GM21447 (cell line): ENCODE measurements at regions not wholly inside any gene's neighbourhood (a gene's known extent, or its start where the extent isn't known, plus 50 kb on each side); places are given as distances from the start of the nearest gene placed in this dataset.

ENCODE experiments used
- ATAC-seq: cut with Tn5 transposase; IDR thresholded peaks from one replicate; pipeline ENCODE4 v1.9.1; 2021; ENCODE audit not compliant: unreplicated experiment

DNA sequence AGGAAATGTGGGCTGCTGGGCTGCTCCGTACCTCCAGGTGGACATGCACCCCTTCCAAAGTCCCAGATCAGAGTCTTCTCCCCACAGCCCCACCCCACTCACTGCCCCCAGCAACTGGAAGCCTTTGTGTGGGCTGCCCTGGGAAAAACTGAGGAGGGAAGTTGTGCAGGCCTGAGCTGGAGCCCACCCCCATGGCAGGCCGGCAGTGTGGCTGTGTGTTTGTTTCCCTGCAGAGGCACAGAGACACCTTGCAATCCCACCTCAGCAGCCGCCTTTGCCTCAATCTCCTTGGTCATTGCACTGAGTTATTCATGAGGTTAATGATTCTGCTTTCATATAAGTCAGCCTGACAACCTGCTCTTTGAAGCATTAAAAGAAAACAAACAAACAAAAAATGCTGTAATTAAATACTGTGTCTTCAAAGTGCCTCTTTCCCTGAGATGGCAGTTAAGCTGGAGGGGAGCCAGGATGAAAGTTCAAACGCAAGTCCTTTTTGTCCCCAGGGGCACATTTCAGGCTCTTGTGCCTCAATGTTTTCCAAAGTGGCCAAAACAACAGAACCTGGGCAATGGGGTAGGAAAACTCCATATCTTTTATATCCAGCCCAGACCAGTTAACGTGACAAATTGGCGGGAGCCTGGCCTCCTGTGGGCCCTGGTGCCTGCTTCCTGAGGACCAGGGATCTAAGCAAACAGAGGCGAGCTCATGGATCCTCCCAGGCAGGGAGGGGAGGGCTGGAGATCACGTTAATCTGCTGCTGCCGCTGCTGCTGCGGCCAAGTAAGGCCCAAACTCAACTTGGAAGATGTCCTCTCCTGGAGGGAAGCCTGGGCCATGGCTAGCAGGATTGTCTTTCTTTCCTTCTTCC lies 51.9 kb upstream of the TSPAN11 start:
- ATAC-seq, result no peak

DNA sequence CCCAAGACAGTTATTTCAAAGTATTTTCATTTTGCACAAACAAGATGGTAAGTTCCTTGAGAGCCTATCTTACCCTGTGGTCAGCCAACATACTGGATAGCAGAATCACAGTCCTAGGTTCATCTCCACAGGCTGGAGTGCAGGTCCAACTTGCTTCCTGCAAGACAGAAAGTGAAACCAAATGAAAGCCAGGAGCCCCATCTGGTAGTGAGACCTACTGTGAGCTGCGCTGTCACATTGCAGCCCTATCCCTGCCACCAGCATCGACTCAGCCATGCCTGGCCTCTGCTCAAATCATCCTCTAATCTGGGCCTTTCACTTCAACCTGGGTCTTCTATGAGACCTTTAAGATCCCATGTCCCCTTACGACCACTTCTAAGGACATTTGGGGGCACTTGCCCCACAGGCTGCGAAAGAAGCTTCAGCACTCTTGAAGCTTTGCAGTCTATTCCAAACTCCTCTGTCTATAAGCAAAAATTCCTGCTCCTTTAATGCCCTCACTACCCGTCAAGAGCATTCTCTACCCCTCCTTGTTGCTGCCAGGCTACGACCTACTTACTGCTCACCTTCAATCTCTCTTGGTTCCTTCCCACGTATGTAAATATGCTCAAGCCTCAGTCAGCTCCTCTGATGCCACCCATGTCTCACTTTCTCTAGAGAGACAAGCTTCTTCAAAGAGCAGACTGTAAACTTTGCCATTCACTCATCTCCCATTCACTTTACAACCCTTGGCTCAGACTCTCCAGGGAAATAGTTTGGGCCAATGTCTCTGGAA lies 55.9 kb upstream of the TSPAN11 start:
- ATAC-seq, result no peak

DNA sequence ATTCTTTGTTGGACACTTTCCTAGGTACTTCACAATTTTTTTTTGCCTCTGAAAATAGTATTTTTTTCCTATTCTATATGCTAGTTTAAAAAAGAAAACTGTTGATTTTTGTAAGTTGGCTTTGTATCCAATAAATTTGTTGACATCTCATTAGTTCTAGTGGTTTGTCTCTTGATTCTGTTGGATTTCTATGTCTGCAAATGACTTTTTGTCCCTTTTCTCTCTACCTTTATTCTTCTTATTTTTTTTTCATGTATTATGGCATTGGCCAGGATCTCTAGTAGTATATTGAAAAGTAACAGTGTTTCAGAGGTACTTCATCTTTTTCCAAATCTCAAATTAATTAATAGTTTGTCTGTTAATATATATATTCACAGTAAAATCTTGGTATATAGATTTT lies 59.1 kb upstream of the TSPAN11 start:
- no peak for ATAC-seq

DNA sequence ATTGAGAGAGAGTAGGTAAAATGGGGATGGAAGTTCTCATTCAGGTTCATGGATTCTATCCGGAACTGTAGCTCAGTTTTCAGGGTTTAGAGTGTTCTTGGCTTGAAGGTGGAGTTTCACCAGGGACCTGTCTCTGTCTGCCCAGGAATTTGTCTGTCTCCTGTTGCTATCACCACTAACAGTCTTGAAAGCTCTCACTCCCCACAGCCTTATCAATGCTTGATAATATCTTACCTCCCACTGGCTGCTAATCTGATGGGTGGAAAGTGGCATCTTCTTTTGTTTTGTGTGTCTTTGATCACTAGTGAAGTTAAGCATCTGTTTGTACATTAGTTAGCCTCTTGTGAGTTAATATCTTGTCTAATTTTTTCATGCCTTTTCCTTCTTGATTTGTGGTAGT lies 60.3 kb upstream of the TSPAN11 start:
- ATAC-seq, result no peak

DNA sequence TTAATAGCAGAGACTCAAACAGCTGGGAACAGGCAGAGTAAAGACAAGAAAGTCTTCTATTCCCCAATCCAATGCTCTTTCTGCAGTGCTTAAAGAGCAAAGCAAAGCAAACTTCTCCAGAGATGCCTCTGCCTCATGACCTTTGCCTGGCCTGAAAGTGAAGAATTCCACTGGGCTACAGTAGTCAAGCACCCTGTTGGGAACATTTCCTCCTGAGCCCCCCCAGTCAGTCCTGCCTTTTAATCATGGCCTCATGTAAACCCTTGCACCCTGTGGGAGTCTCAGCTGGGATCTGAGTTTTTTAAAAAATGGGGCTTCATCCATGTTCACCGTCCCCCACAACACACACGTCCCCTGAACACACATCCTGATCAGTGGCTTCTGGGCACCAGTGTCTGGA lies 62.7 kb upstream of the TSPAN11 start:
- no peak for ATAC-seq

DNA sequence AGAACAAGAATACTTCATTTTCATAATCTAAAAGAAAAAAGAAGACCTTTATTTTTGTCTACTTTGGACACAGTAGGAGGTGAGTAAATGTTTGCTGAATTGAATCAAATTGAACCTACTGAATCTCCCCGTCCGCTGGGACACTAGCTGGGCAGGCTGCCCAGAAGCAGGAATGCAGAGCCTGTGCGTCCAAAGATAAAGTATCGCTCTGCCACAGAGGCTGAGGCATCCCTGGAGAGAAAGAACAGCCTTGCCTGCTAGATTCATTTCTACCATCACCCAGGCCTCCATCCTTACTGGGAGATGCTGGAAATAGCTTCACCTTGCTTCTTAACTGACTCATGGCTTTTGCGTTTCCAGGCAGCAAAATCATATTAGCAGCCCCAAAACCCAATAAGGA lies 64.1 kb upstream of the TSPAN11 start:
- no peak for ATAC-seq

DNA sequence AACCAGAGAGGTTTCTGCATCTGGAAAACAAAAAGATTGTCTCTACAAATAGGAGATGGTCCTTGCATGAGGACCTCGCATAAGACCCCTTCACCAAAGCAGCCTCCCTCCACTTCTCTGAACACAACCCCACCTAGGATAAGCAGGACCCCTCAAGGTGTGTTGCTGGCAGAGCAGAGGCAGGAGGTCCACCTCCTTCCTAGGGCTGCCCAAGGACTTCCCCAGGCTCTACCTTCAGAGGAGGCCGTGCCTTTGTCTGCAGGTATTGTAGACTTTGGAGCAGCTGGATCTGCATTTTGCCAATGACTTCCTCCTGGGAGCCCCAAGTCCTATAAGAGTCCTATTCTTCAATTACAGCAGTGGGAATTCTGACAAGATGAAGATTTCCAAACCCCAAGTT lies 67.3 kb upstream of the TSPAN11 start:
- no peak for ATAC-seq

DNA sequence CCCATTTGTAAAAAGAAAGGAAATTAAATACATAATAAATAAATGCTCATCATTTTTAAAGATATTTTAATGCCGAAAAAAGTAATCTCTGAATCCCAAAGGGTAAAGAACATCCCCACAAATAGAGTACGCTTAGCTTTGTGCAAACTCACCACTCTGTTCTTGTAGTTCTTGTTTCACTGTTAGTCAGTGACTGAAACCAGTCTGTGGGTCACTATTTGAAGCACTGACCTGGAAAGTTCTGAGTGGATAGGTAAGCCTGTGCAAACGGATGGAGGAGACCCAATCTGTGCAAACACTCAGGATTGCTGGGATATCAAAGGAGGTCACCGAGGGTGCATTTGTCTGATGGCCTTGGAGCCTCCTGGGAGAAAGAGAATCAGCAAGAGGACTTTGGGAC lies 68.1 kb upstream of the TSPAN11 start:
- no peak for ATAC-seq

DNA sequence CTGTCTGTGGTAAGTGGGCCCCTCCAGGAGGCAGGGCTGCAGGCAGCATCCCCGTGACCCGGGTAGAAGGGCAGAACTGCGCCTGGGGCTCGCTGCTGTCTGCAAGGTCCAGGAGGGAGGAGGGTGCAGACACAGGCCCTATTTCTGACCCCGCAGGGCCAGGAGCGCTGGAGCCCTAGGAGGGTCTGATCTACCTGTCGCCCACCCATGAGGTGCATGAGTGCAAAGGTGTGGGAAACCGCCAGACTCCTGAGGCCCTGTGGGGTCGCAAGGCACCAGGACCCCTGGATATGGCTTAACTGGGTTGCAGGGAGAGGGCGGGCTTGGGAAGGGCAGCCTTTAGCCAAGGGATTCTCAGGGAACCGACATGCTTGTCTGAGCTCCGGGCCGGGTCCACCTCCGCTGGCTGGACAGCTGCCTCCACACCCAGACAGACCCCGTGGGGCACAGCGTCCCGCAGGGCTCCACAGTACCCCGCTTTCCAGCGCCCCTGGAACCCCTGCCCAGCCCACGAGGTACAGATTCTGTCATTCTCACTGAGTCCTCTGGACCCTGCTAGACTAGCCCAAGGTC lies 72.9 kb upstream of the TSPAN11 start:
- ATAC-seq, result no peak

DNA sequence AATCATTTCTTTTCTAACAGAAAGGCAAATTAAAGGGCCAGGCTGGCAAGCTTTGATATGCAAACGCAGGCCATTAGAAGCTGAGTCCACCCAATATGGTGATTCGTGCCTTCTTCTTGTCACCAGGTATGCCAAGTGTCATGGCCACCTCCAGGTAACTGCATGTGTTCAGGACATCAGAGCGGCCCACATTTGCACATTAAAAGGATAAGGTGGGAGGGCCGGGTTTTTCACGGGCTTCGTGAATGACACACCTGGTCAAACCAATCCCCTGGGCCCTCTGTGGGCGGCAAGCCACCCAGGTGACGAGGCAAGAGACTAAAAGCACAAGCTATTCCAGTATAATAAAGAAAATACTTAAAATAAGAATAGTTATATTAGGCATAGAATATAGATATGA lies 75.9 kb upstream of the TSPAN11 start:
- no peak for ATAC-seq

DNA sequence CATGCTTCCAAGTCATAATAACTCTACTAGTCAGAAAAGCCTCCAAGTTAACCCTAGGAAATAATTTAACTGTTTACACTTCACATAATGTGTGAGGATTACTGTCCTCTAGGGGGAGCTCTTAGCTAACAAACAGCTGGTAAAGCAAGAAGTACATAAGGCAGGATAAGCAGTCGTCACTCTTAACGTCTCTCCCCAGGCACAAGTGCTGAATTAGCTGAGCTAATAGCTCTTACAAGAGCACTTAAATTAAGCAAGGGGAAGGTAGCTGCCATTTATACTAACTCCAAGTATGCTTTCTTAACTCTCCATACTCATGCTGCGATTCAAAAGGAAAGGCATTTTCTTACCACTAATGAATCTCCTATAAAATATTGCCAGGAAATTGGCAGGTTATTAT lies 79.3 kb upstream of the TSPAN11 start:
- ATAC-seq, result peak; percentile 33

DNA sequence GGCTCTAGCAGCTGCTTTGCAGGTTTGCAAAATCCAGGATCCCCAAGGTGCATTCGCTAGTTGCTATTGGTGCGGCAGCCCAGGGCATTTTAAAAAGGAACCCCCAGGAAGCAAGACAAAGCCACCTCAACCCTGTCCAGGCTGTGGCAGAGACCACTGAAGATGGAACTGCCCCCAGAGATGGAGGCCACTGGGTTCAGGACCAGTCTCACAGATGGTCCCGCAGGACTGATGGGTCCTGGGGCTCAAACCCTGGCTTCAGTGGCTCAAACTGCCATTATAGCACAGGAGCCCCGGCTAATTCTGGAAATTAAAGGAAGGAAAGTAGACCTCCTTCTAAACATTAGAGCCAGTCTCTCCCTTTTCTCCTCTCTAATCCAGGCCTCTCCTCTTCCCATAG lies 79.8 kb upstream of the TSPAN11 start:
- no peak for ATAC-seq

DNA sequence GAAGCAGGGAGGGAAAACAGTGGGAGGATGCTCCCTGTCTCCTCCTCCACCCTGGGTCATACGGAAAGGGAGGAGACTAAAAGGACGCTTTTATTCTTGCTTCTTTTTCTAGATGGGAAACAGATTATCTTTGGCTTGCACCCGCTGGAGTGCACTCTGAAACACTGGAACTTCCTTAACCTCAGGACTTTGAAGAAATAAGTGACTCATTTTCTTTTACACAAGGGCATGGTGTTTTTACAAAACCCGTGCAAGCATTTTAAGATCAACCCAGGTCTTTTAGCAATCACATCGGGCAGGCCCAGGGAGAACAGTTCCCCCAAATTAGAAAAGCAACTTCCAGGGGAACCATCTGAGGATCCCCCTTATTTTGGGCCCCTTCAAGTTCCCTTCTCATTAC lies 80.9 kb upstream of the TSPAN11 start:
- no peak for ATAC-seq

DNA sequence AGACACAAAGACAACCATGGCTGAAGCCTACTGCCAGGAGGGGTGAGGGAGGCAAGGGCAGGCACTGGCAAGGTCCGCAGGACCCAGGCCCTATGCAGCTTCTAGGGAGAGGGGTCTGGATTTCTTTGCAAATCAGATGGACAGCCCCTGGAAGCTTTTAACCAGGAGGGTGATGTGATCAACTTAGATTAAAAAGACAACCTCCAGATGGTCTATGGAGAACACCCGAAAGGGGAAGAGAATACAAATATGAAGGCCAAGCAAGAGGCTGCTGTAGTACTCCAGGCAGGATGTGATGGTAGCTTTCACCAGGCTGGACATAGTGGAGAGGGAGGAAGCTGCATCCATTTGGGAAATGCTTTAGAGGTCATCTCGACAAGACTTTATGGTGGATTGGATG lies 83.3 kb upstream of the TSPAN11 start:
- no peak for ATAC-seq

DNA sequence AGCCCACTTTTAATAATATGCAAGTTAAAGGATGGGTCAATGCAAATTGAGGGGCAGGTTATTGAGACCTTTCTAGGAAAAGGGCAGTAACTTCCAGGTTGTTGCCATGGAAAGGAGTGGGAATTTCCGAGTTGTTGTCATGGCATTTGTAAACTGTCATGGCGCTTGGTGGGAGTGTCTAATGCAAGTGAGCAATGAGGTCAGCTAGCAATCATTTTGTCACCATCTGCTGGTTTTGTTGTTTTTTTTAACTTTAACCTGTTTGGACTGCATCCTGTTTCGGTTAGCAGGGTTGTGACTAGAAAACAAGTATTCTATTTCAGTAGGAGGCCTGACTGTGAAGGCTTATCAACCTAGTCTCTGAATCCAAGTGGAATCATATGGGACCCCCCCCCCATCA lies 85.8 kb upstream of the TSPAN11 start:
- no peak for ATAC-seq

DNA sequence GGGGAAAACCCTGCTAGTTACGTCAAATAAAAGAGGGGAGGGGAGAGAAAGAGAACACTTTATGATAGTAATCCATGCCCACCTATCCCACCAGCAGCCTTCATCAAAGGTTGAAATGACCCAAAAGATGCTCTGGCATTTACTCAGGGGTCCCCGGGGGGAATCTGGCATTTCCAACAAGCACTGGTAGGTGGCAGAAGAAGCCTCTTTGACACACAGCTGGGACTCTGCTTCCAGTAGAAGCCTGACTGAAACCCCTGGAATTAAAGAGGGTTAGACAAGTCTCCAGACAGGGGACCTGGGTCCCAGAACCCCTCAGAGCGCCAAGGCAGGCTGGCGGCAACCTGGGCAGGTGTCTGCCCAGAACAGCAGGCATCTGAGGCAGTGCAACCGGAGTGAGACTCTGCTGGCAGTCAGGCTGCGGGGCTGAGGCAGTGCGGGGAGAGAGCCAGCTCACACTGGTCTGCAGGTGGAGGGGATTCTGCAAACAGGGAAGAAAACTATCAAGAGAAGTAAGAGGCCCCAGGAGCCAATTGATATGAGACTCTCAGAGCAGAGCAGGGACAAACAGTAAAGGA lies 85.0 kb upstream of the CAPRIN2 start:
- ATAC-seq, result no peak

DNA sequence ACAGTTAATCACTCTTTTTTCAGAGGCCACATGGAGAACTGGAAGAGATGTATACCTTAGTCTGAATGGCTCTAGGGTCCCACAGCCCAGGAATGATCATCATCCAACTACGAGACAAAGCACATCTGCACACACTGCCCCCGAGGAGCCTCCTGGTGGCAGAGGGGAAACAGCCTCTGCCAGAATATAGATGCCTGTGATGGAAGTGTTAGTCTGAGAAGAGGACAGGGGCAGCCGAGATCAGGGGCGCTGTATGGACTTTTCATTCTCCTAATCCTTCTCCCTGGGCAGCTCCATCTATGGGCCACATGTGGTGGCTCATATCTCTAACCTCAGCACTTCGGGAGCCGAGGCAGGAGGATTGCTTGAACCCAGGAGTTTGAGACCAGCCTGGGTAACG lies 82.8 kb upstream of the CAPRIN2 start:
- no peak for ATAC-seq

DNA sequence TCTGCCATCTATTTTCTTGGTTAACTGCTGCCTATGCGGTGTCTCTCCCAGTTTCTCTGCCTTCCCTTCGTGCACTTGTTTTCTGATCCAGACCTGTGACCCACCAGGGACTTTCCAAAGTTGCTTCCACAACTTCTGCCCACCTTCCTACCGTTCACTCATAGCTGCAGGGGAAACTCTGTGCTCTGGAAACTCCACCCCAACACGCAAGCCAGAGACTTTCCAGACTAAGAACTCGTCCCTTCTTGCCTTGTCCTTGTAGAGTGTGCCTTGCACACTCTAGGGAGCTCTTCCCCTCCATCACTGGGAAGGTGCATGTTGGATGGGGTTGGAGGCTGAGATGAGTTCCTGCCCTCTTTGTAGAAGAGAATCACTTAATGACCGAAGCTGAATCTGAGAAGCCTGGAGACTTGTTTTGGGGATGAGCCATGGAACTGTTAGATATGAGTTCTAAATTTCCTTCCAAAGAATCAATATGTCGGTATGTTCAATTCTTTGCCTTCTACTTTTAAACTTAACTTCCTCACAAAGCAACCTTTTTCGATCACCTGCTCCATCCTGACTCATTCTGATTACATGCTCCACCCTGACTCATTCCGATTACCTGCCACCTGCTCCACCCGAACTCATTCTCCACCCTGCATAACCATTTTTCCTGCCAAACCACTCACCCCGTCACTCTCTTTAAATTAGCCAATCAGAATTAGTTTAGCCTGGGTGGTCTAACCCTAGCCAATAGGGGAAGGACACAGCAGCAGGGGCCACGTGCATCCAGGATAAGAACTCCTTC lies 82.1 kb upstream of the CAPRIN2 start:
- ATAC-seq, result no peak

DNA sequence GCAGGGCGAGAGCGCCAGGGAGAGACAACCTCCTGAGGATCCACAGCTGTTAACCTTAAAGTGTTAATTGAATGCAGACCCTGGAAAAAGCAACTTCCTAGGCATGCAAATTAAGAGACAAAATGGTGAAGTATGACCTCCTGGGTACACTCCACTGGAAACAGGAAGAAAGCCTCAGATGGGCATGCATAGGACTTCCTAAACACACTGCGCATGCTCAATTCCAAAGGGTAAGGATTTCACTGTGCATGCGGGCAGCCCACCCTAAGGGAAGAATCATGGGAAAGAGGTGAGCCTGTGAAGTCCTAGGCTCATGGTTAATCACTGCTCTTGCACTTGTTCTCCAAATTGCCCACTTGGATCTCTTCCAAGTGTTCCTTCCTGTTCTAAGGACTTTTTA lies 80.5 kb upstream of the CAPRIN2 start:
- no peak for ATAC-seq

DNA sequence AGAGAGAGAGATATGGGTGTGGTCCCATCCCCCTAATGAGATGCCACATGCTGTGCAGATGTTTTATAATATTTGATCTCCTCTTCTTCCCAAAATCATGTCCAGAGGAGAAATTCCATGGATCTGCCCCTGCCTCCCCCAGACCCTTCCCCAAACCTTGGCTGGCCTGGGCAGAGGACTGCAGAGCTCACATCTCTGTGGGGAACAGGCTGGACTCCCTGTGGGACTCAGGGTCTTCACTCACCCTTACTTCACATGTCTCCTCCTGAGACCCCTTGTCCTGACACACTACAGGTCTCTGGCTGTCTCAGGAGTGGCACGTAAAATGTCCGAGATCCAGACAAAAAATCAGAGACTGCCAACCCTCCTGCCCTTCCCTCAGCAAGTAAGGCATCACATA lies 76.0 kb upstream of the CAPRIN2 start:
- ATAC-seq, result no peak

DNA sequence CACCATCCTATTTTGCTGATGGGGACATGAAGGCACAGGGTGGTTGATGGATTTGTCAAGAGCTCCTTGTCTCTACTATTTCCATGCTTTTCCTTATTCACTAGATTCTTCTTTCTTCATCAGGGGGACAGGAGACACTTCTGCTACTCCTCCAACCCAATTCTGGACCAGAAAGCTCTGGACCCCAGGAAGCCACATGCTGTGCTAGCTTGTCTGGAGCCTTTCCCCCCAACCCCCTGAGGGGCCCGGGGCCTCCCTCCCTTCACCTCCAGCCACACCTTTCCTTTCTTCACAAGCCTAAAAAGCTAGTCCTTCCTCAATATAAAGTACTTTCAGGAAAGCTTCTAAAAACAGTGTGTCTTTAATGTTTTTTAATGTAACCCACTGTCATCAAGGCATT lies 75.1 kb upstream of the CAPRIN2 start:
- no peak for ATAC-seq
